ENCODE measurements at regions not wholly inside any gene's neighbourhood (a gene's known extent, or its start where the extent isn't known, plus 50 kb on each side); places are given as distances from the start of the nearest gene placed in this dataset.

GRCh38 chr13:63327584-63327983 is 1911.9 kb upstream of the PCDH20 start:
- Histone ChIP-seq H3K27ac (no peak overlapping the region), H3K9me2 (replicated peaks; ENCODE audit: insufficient read depth) (no peaks in the 10 kb centered on the region), H2AFZ (no peak overlapping the region), H4K20me1 (ENCODE audit: insufficient read depth, poor library complexity, severe bottlenecking) (no peaks in the 10 kb centered on the region), H3K9me3 (ENCODE audit: low read depth) (no peaks in the 10 kb centered on the region), H3K4me1 (ENCODE audit: insufficient read depth) (no peaks in the 10 kb centered on the region), H3K79me2 (no peaks in the 10 kb centered on the region), H3K4me2 (no peak overlapping the region), H3K27me3 (no peaks in the 10 kb centered on the region), H3K4me3 (no peak overlapping the region), H3K36me3 (replicated peaks; ENCODE audit: insufficient read depth, low read depth) (no peaks in the 10 kb centered on the region)
- DNase-seq (ENCODE audit: low spot score) = no peak
- TF ChIP-seq CTCF (IDR thresholded peaks at IDR 0.05; ENCODE audit: poor library complexity) (no peak), EZH2 (IDR thresholded peaks at IDR 0.05; ENCODE audit: borderline replicate concordance) (no peak), EZH2phosphoT487 (IDR thresholded peaks at IDR 0.05; ENCODE audit: low read depth, severe bottlenecking, unreplicated experiment) (no peak)
- WGBS (ENCODE audit: low lambda C conversion rate, missing lambda C conversion rate) = 92% methylated on average over 1 of the region's 1 CpG

GRCh38 chr13:63323441-63323840 is 1907.8 kb upstream of the PCDH20 start:
- Histone ChIP-seq H3K79me2 (no peaks in the 10 kb centered on the region), H3K4me2 (no peak overlapping the region), H2AFZ (no peak overlapping the region), H3K27me3 (no peaks in the 10 kb centered on the region), H3K36me3 (replicated peaks; ENCODE audit: insufficient read depth, low read depth) (no peaks in the 10 kb centered on the region), H3K27ac (no peak overlapping the region), H3K9me2 (replicated peaks; ENCODE audit: insufficient read depth) (no peaks in the 10 kb centered on the region), H3K4me3 (no peak overlapping the region), H3K4me1 (ENCODE audit: insufficient read depth) (no peaks in the 10 kb centered on the region), H4K20me1 (ENCODE audit: insufficient read depth, poor library complexity, severe bottlenecking) (no peaks in the 10 kb centered on the region), H3K9me3 (ENCODE audit: low read depth) (no peaks in the 10 kb centered on the region)
- 79% methylated on average over 2 of the region's 2 CpGs for WGBS (ENCODE audit: low lambda C conversion rate, missing lambda C conversion rate)
- no peak for DNase-seq (ENCODE audit: low spot score)
- TF ChIP-seq EZH2phosphoT487 (IDR thresholded peaks at IDR 0.05; ENCODE audit: low read depth, severe bottlenecking, unreplicated experiment) (no peak), EZH2 (IDR thresholded peaks at IDR 0.05; ENCODE audit: borderline replicate concordance) (no peak), CTCF (IDR thresholded peaks at IDR 0.05; ENCODE audit: poor library complexity) (no peak)

- Histone ChIP-seq H3K4me3 (no peak overlapping the region), H3K9me2 (replicated peaks; ENCODE audit: insufficient read depth) (no peaks in the 10 kb centered on the region), H3K9me3 (ENCODE audit: low read depth) (no peaks in the 10 kb centered on the region), H3K27me3 (no peaks in the 10 kb centered on the region), H3K36me3 (replicated peaks; ENCODE audit: insufficient read depth, low read depth) (no peaks in the 10 kb centered on the region), H3K79me2 (no peaks in the 10 kb centered on the region), H3K27ac (no peak overlapping the region), H3K4me1 (ENCODE audit: insufficient read depth) (no peaks in the 10 kb centered on the region), H2AFZ (no peak overlapping the region), H3K4me2 (no peak overlapping the region), H4K20me1 (ENCODE audit: insufficient read depth, poor library complexity, severe bottlenecking) (no peaks in the 10 kb centered on the region)
- 100% methylated on average over 1 of the region's 1 CpG for WGBS (ENCODE audit: low lambda C conversion rate, missing lambda C conversion rate)
- TF ChIP-seq CTCF (IDR thresholded peaks at IDR 0.05; ENCODE audit: poor library complexity) (no peak), EZH2phosphoT487 (IDR thresholded peaks at IDR 0.05; ENCODE audit: low read depth, severe bottlenecking, unreplicated experiment) (no peak), EZH2 (IDR thresholded peaks at IDR 0.05; ENCODE audit: borderline replicate concordance) (no peak)
- no peak for DNase-seq (ENCODE audit: low spot score)
Observed at GRCh38 chr13:63311587-63311986, 1895.9 kb upstream of the PCDH20 start.

Measured in hepatocyte (in vitro differentiated cells).